HL-60 (cell line): ENCODE measurements at regions not wholly inside any gene's neighbourhood (a gene's known extent, or its start where the extent isn't known, plus 50 kb on each side); places are given as distances from the start of the nearest gene placed in this dataset.

Experiments used
- DNase-seq, 2 experiments: peaks; one replicate each; pipeline ENCODE4 v3.0.0-alpha.2; 2010 to 2020; ENCODE audit warnings: low read depth in 1 of 2, low spot score in 1 of 2
- H3K27ac ChIP-seq: fragments of 250-450 bp; sonication (Bioruptor Pico); replicated peaks from 2 replicates; pipeline ENCODE4 v1.5.1; 2020; ENCODE audit warnings: mild to moderate bottlenecking, moderate library complexity
- H3K27me3 ChIP-seq: fragments of 250-450 bp; sonication (Bioruptor Pico); 2 replicates; pipeline ENCODE4 v1.5.1; 2021; ENCODE audit warnings: mild to moderate bottlenecking, moderate library complexity; ENCODE audit not compliant: insufficient read depth, poor library complexity, severe bottlenecking
- H3K4me3 ChIP-seq: replicated peaks from 2 replicates; pipeline ENCODE4 v1.5.1; 2011; ENCODE audit warnings: mild to moderate bottlenecking, control low read depth, low read length; ENCODE audit not compliant: insufficient read depth
- CTCF ChIP-seq: IDR thresholded peaks from one replicate; pipeline ENCODE4 v1.5.1; 2011; ENCODE audit warnings: low read length, control low read depth, inconsistent platforms; ENCODE audit not compliant: insufficient read depth
- GABPA ChIP-seq: IDR thresholded peaks from 2 replicates; pipeline ENCODE4 v1.6.1; 2012; ENCODE audit warnings: low read depth
- POLR2AphosphoS5 ChIP-seq: IDR thresholded peaks from 2 replicates; pipeline ENCODE4 v1.6.1; 2012; ENCODE audit warnings: low read depth
- REST ChIP-seq: IDR thresholded peaks from 2 replicates; pipeline ENCODE4 v1.6.1; 2012; ENCODE audit warnings: low read depth; ENCODE audit not compliant: insufficient replicate concordance
- SPI1 ChIP-seq: IDR thresholded peaks from 2 replicates; pipeline ENCODE4 v1.6.1; 2012; ENCODE audit warnings: low read depth, mild to moderate bottlenecking, borderline replicate concordance

GRCh38 chr18:78080761-78081160 is 831.1 kb downstream of the GALR1 start:
- no peak for TF ChIP-seq GABPA
- TF ChIP-seq REST, result no peak
- TF ChIP-seq SPI1, result no peak
- no peak for TF ChIP-seq CTCF
- Histone ChIP-seq H3K27me3 (no peaks in the 10 kb centered on the region), H3K27ac (no peak overlapping the region), H3K4me3 (no peak overlapping the region)
- no peak for DNase-seq

GRCh38 chr18:78082816-78083215 is 833.2 kb downstream of the GALR1 start:
- no peak overlapping the region for H3K27ac ChIP-seq
- TF ChIP-seq REST, result no peak
- no peak for TF ChIP-seq SPI1
- TF ChIP-seq GABPA, result no peak
- no peak for TF ChIP-seq POLR2AphosphoS5
- TF ChIP-seq CTCF, result no peak
- no peaks in the 10 kb centered on the region for H3K27me3 ChIP-seq
- no peak for DNase-seq
- no peak overlapping the region for H3K4me3 ChIP-seq

GRCh38 chr18:78085241-78086185 is 835.9 kb downstream of the GALR1 start:
- H3K4me3 ChIP-seq, result no peak overlapping the region
- no peak for DNase-seq
- H3K27ac ChIP-seq, result no peak overlapping the region
- TF ChIP-seq CTCF, result no peak
- no peak for TF ChIP-seq POLR2AphosphoS5
- TF ChIP-seq REST, result no peak
- TF ChIP-seq GABPA, result no peak
- no peak for TF ChIP-seq SPI1
- no peaks in the 10 kb centered on the region for H3K27me3 ChIP-seq
